ENCODE measurements at regions not wholly inside any gene's neighbourhood (a gene's known extent, or its start where the extent isn't known, plus 50 kb on each side); places are given as distances from the start of the nearest gene placed in this dataset.

DNA sequence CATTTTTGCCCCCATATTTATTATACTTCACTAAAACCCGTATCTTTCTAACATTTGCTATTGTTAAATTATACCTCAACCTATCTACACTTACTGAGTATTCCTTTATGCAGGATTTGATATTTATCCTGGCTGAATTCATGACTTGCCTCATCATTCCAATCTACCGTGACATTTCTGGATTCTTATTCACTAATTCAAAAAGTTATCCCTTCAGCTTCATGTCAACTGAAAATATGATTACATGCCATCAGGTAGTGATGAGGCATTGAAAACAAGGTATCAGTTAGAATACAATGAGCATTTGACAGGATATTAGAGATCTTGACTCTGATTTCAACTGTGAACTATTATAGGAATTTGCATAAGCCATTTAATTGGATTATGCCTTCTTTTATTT is 2171.9 kb upstream of the WWC1 start:
- H3K4me1 Mint-ChIP-seq, result peaks cover 4% of the 10 kb centered on the region; the same call in 1 of the 2 replicates
- H3K27me3 Mint-ChIP-seq (ENCODE audit: low read depth), result no peaks in the 10 kb centered on the region

DNA sequence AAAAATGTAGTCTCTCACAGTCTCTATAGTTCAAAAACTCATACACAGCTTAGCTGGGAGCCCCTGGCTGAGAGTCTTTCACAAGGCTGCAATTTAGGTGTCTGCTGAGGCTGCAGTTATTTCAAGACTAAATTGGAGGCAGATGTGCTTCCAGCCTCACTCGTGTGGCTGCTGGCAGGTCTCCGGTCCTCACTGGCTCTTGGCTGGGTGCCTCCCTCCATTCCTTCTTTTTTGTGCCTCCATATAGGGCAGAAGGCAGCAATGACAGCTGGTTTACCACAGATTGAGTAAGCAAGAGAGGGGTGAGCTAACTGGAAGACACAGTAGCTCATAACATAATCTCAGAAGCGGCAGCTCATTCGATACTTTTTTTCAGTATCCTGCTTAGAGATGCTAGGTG is 2167.7 kb upstream of the WWC1 start:
- ChIA-PET POLR2A (no interaction called here), CTCF (no interaction called here)
- DNase-seq (ENCODE audit: low spot score) (no peak), ATAC-seq (no peak)
- Mint-ChIP-seq H3K27ac (no peak overlapping the region), H3K9me3 (peaks cover 5% of the 10 kb centered on the region), H3K4me1 (no peaks in the 10 kb centered on the region), H3K36me3 (no peaks in the 10 kb centered on the region), H3K4me3 (no peak overlapping the region), H3K27me3 (ENCODE audit: low read depth) (no peaks in the 10 kb centered on the region)
- TF ChIP-seq ZBTB21 (CRISPR knock-in tag; IDR thresholded peaks at IDR 0.05; ENCODE audit: borderline replicate concordance) (no peak), NFYB (CRISPR knock-in tag; conservative IDR thresholded peaks at IDR 0.05; ENCODE audit: low read depth) (no peak), SOX15 (CRISPR knock-in tag; IDR thresholded peaks at IDR 0.05) (no peak), ZNF219 (CRISPR knock-in tag; IDR thresholded peaks at IDR 0.05; ENCODE audit: borderline replicate concordance) (no peak), SP1 (CRISPR knock-in tag; conservative IDR thresholded peaks at IDR 0.05) (no peak), MYBL2 (CRISPR knock-in tag; IDR thresholded peaks at IDR 0.05) (no peak), CBFB (CRISPR knock-in tag; IDR thresholded peaks at IDR 0.05; ENCODE audit: low read depth) (no peak), RORB (CRISPR knock-in tag; IDR thresholded peaks at IDR 0.05) (no peak), ZNF671 (CRISPR knock-in tag; IDR thresholded peaks at IDR 0.05) (no peak), ESRRA (CRISPR knock-in tag; IDR thresholded peaks at IDR 0.05; ENCODE audit: borderline replicate concordance) (no peak), OVOL2 (CRISPR knock-in tag; IDR thresholded peaks at IDR 0.05; ENCODE audit: borderline replicate concordance) (no peak)
- TF ChIP-seq, protein P1, sequence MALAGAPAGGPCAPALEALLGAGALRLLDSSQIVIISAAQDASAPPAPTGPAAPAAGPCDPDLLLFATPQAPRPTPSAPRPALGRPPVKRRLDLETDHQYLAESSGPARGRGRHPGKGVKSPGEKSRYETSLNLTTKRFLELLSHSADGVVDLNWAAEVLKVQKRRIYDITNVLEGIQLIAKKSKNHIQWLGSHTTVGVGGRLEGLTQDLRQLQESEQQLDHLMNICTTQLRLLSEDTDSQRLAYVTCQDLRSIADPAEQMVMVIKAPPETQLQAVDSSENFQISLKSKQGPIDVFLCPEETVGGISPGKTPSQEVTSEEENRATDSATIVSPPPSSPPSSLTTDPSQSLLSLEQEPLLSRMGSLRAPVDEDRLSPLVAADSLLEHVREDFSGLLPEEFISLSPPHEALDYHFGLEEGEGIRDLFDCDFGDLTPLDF (CRISPR knock-in tag; IDR thresholded peaks at IDR 0.05), result no peak
- TF ChIP-seq, protein P2, sequence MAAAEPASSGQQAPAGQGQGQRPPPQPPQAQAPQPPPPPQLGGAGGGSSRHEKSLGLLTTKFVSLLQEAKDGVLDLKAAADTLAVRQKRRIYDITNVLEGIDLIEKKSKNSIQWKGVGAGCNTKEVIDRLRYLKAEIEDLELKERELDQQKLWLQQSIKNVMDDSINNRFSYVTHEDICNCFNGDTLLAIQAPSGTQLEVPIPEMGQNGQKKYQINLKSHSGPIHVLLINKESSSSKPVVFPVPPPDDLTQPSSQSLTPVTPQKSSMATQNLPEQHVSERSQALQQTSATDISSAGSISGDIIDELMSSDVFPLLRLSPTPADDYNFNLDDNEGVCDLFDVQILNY (CRISPR knock-in tag; IDR thresholded peaks at IDR 0.05), result no peak
- TF ChIP-seq, protein P3, sequence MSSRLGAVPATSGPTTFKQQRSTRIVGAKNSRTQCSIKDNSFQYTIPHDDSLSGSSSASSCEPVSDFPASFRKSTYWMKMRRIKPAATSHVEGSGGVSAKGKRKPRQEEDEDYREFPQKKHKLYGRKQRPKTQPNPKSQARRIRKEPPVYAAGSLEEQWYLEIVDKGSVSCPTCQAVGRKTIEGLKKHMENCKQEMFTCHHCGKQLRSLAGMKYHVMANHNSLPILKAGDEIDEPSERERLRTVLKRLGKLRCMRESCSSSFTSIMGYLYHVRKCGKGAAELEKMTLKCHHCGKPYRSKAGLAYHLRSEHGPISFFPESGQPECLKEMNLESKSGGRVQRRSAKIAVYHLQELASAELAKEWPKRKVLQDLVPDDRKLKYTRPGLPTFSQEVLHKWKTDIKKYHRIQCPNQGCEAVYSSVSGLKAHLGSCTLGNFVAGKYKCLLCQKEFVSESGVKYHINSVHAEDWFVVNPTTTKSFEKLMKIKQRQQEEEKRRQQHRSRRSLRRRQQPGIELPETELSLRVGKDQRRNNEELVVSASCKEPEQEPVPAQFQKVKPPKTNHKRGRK (CRISPR knock-in tag; IDR thresholded peaks at IDR 0.05; ENCODE audit: borderline replicate concordance), result no peak
- TF ChIP-seq, protein P4, sequence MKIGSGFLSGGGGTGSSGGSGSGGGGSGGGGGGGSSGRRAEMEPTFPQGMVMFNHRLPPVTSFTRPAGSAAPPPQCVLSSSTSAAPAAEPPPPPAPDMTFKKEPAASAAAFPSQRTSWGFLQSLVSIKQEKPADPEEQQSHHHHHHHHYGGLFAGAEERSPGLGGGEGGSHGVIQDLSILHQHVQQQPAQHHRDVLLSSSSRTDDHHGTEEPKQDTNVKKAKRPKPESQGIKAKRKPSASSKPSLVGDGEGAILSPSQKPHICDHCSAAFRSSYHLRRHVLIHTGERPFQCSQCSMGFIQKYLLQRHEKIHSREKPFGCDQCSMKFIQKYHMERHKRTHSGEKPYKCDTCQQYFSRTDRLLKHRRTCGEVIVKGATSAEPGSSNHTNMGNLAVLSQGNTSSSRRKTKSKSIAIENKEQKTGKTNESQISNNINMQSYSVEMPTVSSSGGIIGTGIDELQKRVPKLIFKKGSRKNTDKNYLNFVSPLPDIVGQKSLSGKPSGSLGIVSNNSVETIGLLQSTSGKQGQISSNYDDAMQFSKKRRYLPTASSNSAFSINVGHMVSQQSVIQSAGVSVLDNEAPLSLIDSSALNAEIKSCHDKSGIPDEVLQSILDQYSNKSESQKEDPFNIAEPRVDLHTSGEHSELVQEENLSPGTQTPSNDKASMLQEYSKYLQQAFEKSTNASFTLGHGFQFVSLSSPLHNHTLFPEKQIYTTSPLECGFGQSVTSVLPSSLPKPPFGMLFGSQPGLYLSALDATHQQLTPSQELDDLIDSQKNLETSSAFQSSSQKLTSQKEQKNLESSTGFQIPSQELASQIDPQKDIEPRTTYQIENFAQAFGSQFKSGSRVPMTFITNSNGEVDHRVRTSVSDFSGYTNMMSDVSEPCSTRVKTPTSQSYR (CRISPR knock-in tag; IDR thresholded peaks at IDR 0.05), result no peak

More for the DNA sequence above, 2171.9 kb upstream of the WWC1 start:
- DNase-seq (ENCODE audit: low spot score), result no peak
- CTCF ChIA-PET, result no interaction called here
- Mint-ChIP-seq H3K27ac (no peak overlapping the region), H3K9me3 (no peaks in the 10 kb centered on the region), H3K36me3 (no peaks in the 10 kb centered on the region), H3K4me3 (no peak overlapping the region)
- ATAC-seq, result no peak
- TF ChIP-seq NFATC4 (CRISPR knock-in tag; IDR thresholded peaks at IDR 0.05), result no peak
- no peak for TF ChIP-seq ZNF671 (CRISPR knock-in tag; IDR thresholded peaks at IDR 0.05)
- TF ChIP-seq, protein P5, sequence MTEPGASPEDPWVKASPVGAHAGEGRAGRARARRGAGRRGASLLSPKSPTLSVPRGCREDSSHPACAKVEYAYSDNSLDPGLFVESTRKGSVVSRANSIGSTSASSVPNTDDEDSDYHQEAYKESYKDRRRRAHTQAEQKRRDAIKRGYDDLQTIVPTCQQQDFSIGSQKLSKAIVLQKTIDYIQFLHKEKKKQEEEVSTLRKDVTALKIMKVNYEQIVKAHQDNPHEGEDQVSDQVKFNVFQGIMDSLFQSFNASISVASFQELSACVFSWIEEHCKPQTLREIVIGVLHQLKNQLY (CRISPR knock-in tag; IDR thresholded peaks at IDR 0.05), result no peak
- TF ChIP-seq GABPB1 (CRISPR knock-in tag; IDR thresholded peaks at IDR 0.05), result no peak
- TF ChIP-seq, protein P6, sequence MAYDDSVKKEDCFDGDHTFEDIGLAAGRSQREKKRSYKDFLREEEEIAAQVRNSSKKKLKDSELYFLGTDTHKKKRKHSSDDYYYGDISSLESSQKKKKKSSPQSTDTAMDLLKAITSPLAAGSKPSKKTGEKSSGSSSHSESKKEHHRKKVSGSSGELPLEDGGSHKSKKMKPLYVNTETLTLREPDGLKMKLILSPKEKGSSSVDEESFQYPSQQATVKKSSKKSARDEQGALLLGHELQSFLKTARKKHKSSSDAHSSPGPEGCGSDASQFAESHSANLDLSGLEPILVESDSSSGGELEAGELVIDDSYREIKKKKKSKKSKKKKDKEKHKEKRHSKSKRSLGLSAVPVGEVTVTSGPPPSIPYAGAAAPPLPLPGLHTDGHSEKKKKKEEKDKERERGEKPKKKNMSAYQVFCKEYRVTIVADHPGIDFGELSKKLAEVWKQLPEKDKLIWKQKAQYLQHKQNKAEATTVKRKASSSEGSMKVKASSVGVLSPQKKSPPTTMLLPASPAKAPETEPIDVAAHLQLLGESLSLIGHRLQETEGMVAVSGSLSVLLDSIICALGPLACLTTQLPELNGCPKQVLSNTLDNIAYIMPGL (CRISPR knock-in tag; IDR thresholded peaks at IDR 0.05), result no peak
- no peak for TF ChIP-seq TP53 (CRISPR knock-in tag; IDR thresholded peaks at IDR 0.05)
- TF ChIP-seq, protein P7, sequence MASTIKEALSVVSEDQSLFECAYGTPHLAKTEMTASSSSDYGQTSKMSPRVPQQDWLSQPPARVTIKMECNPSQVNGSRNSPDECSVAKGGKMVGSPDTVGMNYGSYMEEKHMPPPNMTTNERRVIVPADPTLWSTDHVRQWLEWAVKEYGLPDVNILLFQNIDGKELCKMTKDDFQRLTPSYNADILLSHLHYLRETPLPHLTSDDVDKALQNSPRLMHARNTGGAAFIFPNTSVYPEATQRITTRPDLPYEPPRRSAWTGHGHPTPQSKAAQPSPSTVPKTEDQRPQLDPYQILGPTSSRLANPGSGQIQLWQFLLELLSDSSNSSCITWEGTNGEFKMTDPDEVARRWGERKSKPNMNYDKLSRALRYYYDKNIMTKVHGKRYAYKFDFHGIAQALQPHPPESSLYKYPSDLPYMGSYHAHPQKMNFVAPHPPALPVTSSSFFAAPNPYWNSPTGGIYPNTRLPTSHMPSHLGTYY (CRISPR knock-in tag; IDR thresholded peaks at IDR 0.05), result no peak
- TF ChIP-seq, protein P8, sequence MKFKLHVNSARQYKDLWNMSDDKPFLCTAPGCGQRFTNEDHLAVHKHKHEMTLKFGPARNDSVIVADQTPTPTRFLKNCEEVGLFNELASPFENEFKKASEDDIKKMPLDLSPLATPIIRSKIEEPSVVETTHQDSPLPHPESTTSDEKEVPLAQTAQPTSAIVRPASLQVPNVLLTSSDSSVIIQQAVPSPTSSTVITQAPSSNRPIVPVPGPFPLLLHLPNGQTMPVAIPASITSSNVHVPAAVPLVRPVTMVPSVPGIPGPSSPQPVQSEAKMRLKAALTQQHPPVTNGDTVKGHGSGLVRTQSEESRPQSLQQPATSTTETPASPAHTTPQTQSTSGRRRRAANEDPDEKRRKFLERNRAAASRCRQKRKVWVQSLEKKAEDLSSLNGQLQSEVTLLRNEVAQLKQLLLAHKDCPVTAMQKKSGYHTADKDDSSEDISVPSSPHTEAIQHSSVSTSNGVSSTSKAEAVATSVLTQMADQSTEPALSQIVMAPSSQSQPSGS (CRISPR knock-in tag; IDR thresholded peaks at IDR 0.05; ENCODE audit: borderline replicate concordance, low read depth), result no peak
- no peak for TF ChIP-seq ZNF121 (CRISPR knock-in tag; IDR thresholded peaks at IDR 0.05)
- no peak for TF ChIP-seq ELF4 (CRISPR knock-in tag; IDR thresholded peaks at IDR 0.05; ENCODE audit: low read depth)
- TF ChIP-seq NR3C1 (CRISPR knock-in tag; conservative IDR thresholded peaks at IDR 0.05; ENCODE audit: low read depth), result no peak
- TF ChIP-seq, protein P9, sequence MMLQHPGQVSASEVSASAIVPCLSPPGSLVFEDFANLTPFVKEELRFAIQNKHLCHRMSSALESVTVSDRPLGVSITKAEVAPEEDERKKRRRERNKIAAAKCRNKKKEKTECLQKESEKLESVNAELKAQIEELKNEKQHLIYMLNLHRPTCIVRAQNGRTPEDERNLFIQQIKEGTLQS (CRISPR knock-in tag; conservative IDR thresholded peaks at IDR 0.05), result no peak
- no peak for TF ChIP-seq NFYB (CRISPR knock-in tag; conservative IDR thresholded peaks at IDR 0.05; ENCODE audit: low read depth)
- TF ChIP-seq CREB1 (CRISPR knock-in tag; IDR thresholded peaks at IDR 0.05), result no peak
- POLR2A ChIA-PET, result no interaction called here
